ENCODE measurements at regions not wholly inside any gene's neighbourhood (a gene's known extent, or its start where the extent isn't known, plus 50 kb on each side); places are given as distances from the start of the nearest gene placed in this dataset.

DNA sequence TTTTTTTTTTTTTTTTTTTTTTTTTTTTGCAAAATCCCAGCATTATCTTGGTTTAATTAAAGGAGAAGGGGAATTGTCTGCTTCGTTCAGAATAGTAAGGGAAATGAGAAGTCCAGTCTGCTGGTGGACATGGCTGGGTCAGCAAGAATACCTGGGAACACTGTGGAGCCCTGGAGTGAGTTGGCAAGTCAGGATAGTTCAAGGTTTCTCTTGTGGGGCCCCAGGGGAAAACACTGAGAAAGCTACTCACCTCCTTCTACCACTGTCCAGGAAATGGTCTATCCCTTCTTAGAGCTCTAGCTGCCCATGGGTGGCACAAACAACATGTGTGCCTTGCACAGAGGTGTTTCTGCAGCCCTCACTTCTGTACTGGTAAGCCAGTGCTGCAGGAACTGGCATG, 169.1 kb upstream of the SIX2 start:
- Histone ChIP-seq H2AK5ac (ENCODE audit: low read depth, low read length) (no peak overlapping the region), H2BK12ac (ENCODE audit: low read length) (no peak overlapping the region), H3K4me2 (ENCODE audit: insufficient read depth, low read length, poor library complexity, severe bottlenecking) (no peak overlapping the region), H3K4me1 (ENCODE audit: control insufficient read depth in 2 of 2, insufficient read depth in 1 of 2, low read depth in 1 of 2, low read length in 2 of 2) (no peaks in the 10 kb centered on the region), H3K27ac (replicated peaks; ENCODE audit: low read length) (no peak overlapping the region), H4K91ac (ENCODE audit: low read depth, low read length, poor library complexity) (no peak overlapping the region), H3K4me3 (ENCODE audit: low read length in 2 of 2) (no peak overlapping the region), H2BK15ac (ENCODE audit: low read length) (no peak overlapping the region), H2BK120ac (ENCODE audit: low read depth, low read length) (no peak overlapping the region), H3K23ac (ENCODE audit: low read depth, low read length, poor library complexity) (no peak overlapping the region), H2AFZ (ENCODE audit: low read length) (no peak overlapping the region), H3K27me3 (ENCODE audit: control insufficient read depth in 3 of 3, insufficient read depth in 3 of 3, low read depth in 1 of 3, low read length in 3 of 3) (peaks cover 0 to 17% (median 3%) of the 10 kb centered on the region in 3 experiments), H3K9ac (ENCODE audit: low read depth, low read length, poor library complexity) (no peak overlapping the region), H2BK5ac (ENCODE audit: low read length) (no peak overlapping the region), H3K36me3 (replicated peaks in 1 of 2; ENCODE audit: control insufficient read depth in 2 of 2, insufficient read depth in 2 of 2, low read length in 2 of 2) (no peaks in the 10 kb centered on the region), H3K4ac (ENCODE audit: low read length) (no peak overlapping the region), H3K18ac (ENCODE audit: low read length) (no peak overlapping the region), H3K9me3 (replicated peaks in 1 of 2; ENCODE audit: control insufficient read depth in 2 of 2, insufficient read depth in 1 of 2, low read depth in 1 of 2, low read length in 2 of 2) (no peaks in the 10 kb centered on the region), H4K8ac (ENCODE audit: low read depth, low read length) (no peak overlapping the region), H3K79me1 (ENCODE audit: low read depth, low read length) (no peaks in the 10 kb centered on the region), H3K14ac (ENCODE audit: low read length) (no peak overlapping the region)
- DNase-seq (ENCODE audit: low spot score) = no peak
- WGBS, 2 donors (ENCODE audit: extremely low coverage in 2 of 2, insufficient read length in 2 of 2, insufficient replicate concordance in 1 of 2) = no CpG with 5 or more reads among the region's 1 CpG

- H2BK12ac ChIP-seq (ENCODE audit: low read length) = no peak overlapping the region
- H2AFZ ChIP-seq (ENCODE audit: low read length) = no peak overlapping the region
- no CpG with 5 or more reads among the region's 9 CpGs for WGBS, 2 donors (ENCODE audit: extremely low coverage in 2 of 2, insufficient read length in 2 of 2, insufficient replicate concordance in 1 of 2)
- H3K9ac ChIP-seq (ENCODE audit: low read depth, low read length, poor library complexity) = no peak overlapping the region
- H2BK120ac ChIP-seq (ENCODE audit: low read depth, low read length) = no peak overlapping the region
- H3K4ac ChIP-seq (ENCODE audit: low read length) = no peak overlapping the region
- H3K14ac ChIP-seq (ENCODE audit: low read length) = no peak overlapping the region
- H3K9me3 ChIP-seq (replicated peaks in 1 of 2; ENCODE audit: control insufficient read depth in 2 of 2, insufficient read depth in 1 of 2, low read depth in 1 of 2, low read length in 2 of 2) = no peaks in the 10 kb centered on the region
- H3K79me1 ChIP-seq (ENCODE audit: low read depth, low read length) = no peaks in the 10 kb centered on the region
- H2AK5ac ChIP-seq (ENCODE audit: low read depth, low read length) = no peak overlapping the region
- no peak for DNase-seq (ENCODE audit: low spot score)
- H3K36me3 ChIP-seq (replicated peaks in 1 of 2; ENCODE audit: control insufficient read depth in 2 of 2, insufficient read depth in 2 of 2, low read length in 2 of 2) = no peaks in the 10 kb centered on the region
- H3K18ac ChIP-seq (ENCODE audit: low read length) = no peak overlapping the region
- no peak overlapping the region for H3K23ac ChIP-seq (ENCODE audit: low read depth, low read length, poor library complexity)
- H4K91ac ChIP-seq (ENCODE audit: low read depth, low read length, poor library complexity) = no peak overlapping the region
- no peak overlapping the region for H2BK15ac ChIP-seq (ENCODE audit: low read length)
- peaks cover 0 to 22% (median 3%) of the 10 kb centered on the region in 3 experiments for H3K27me3 ChIP-seq (ENCODE audit: control insufficient read depth in 3 of 3, insufficient read depth in 3 of 3, low read depth in 1 of 3, low read length in 3 of 3)
- H3K27ac ChIP-seq (replicated peaks; ENCODE audit: low read length) = no peak overlapping the region
- H2BK5ac ChIP-seq (ENCODE audit: low read length) = no peak overlapping the region
- no peak overlapping the region for H3K4me3 ChIP-seq (ENCODE audit: low read length in 2 of 2)
- H4K8ac ChIP-seq (ENCODE audit: low read depth, low read length) = no peak overlapping the region
- H3K4me2 ChIP-seq (ENCODE audit: insufficient read depth, low read length, poor library complexity, severe bottlenecking) = no peak overlapping the region
- H3K4me1 ChIP-seq (ENCODE audit: control insufficient read depth in 2 of 2, insufficient read depth in 1 of 2, low read depth in 1 of 2, low read length in 2 of 2) = no peaks in the 10 kb centered on the region
These were observed 168.6 kb upstream of the SIX2 start for GRCh38 chr2:45177870-45178269.

DNA sequence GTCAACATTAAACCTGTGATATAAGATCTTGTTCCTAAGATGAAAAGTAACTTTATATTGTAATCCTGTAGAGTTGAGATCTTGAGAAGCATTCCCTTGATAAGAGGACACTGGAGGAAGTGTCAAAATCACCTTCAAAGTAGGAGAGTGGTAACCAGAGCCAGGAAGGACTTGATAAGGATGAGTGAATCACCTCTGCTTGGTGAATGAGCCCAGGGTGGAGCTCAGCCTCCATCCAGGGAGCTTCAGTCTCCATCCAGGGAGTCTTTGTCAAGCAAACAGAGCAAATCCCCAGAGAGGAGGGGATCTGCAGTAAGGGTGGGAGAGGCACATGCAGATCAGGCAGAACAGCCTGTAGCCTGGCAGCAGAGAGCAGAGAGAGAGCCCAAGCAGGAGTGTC, 167.1 kb upstream of the SIX2 start:
- H2BK5ac ChIP-seq (ENCODE audit: low read length) = no peak overlapping the region
- H3K4ac ChIP-seq (ENCODE audit: low read length) = no peak overlapping the region
- H3K4me1 ChIP-seq (ENCODE audit: control insufficient read depth in 2 of 2, insufficient read depth in 1 of 2, low read depth in 1 of 2, low read length in 2 of 2) = no peaks in the 10 kb centered on the region
- no peak overlapping the region for H2BK12ac ChIP-seq (ENCODE audit: low read length)
- no peak overlapping the region for H3K4me3 ChIP-seq (ENCODE audit: low read length in 2 of 2)
- H3K79me1 ChIP-seq (ENCODE audit: low read depth, low read length) = no peaks in the 10 kb centered on the region
- no peak overlapping the region for H3K27ac ChIP-seq (replicated peaks; ENCODE audit: low read length)
- no peaks in the 10 kb centered on the region for H3K9me3 ChIP-seq (replicated peaks in 1 of 2; ENCODE audit: control insufficient read depth in 2 of 2, insufficient read depth in 1 of 2, low read depth in 1 of 2, low read length in 2 of 2)
- no peak overlapping the region for H2AK5ac ChIP-seq (ENCODE audit: low read depth, low read length)
- no peak overlapping the region for H3K23ac ChIP-seq (ENCODE audit: low read depth, low read length, poor library complexity)
- no peak overlapping the region for H3K4me2 ChIP-seq (ENCODE audit: insufficient read depth, low read length, poor library complexity, severe bottlenecking)
- H4K91ac ChIP-seq (ENCODE audit: low read depth, low read length, poor library complexity) = no peak overlapping the region
- H2AFZ ChIP-seq (ENCODE audit: low read length) = no peak overlapping the region
- H3K18ac ChIP-seq (ENCODE audit: low read length) = no peak overlapping the region
- H3K27me3 ChIP-seq (ENCODE audit: control insufficient read depth in 3 of 3, insufficient read depth in 3 of 3, low read depth in 1 of 3, low read length in 3 of 3) = peaks cover 0 to 37% (median 11%) of the 10 kb centered on the region in 3 experiments
- no peak overlapping the region for H3K9ac ChIP-seq (ENCODE audit: low read depth, low read length, poor library complexity)
- no peak for DNase-seq (ENCODE audit: low spot score)
- no peak overlapping the region for H2BK15ac ChIP-seq (ENCODE audit: low read length)
- no peaks in the 10 kb centered on the region for H3K36me3 ChIP-seq (replicated peaks in 1 of 2; ENCODE audit: control insufficient read depth in 2 of 2, insufficient read depth in 2 of 2, low read length in 2 of 2)
- H2BK120ac ChIP-seq (ENCODE audit: low read depth, low read length) = no peak overlapping the region
- no peak overlapping the region for H4K8ac ChIP-seq (ENCODE audit: low read depth, low read length)
- no peak overlapping the region for H3K14ac ChIP-seq (ENCODE audit: low read length)

GRCh38 chr2:45173513-45173912, 164.3 kb upstream of the SIX2 start:
- no peak for DNase-seq (ENCODE audit: low spot score)
- H3K79me1 ChIP-seq (ENCODE audit: low read depth, low read length) = no peaks in the 10 kb centered on the region
- no CpG with 5 or more reads among the region's 2 CpGs for WGBS, 2 donors (ENCODE audit: extremely low coverage in 2 of 2, insufficient read length in 2 of 2, insufficient replicate concordance in 1 of 2)
- no peaks in the 10 kb centered on the region for H3K36me3 ChIP-seq (replicated peaks in 1 of 2; ENCODE audit: control insufficient read depth in 2 of 2, insufficient read depth in 2 of 2, low read length in 2 of 2)
- H3K27me3 ChIP-seq (ENCODE audit: control insufficient read depth in 3 of 3, insufficient read depth in 3 of 3, low read depth in 1 of 3, low read length in 3 of 3) = peaks cover 21 to 66% (median 40%) of the 10 kb centered on the region in 3 experiments
- H3K4me2 ChIP-seq (ENCODE audit: insufficient read depth, low read length, poor library complexity, severe bottlenecking) = no peak overlapping the region
- no peak overlapping the region for H3K14ac ChIP-seq (ENCODE audit: low read length)
- H2AFZ ChIP-seq (ENCODE audit: low read length) = no peak overlapping the region
- H2BK15ac ChIP-seq (ENCODE audit: low read length) = no peak overlapping the region
- no peak overlapping the region for H4K8ac ChIP-seq (ENCODE audit: low read depth, low read length)
- H2BK12ac ChIP-seq (ENCODE audit: low read length) = no peak overlapping the region
- no peak overlapping the region for H3K27ac ChIP-seq (replicated peaks; ENCODE audit: low read length)
- no peak overlapping the region for H2AK5ac ChIP-seq (ENCODE audit: low read depth, low read length)
- no peak overlapping the region for H3K4ac ChIP-seq (ENCODE audit: low read length)
- no peak overlapping the region for H3K9ac ChIP-seq (ENCODE audit: low read depth, low read length, poor library complexity)
- no peak overlapping the region for H3K18ac ChIP-seq (ENCODE audit: low read length)
- H2BK5ac ChIP-seq (ENCODE audit: low read length) = no peak overlapping the region
- no peak overlapping the region for H2BK120ac ChIP-seq (ENCODE audit: low read depth, low read length)
- H3K4me3 ChIP-seq (ENCODE audit: low read length in 2 of 2) = no peak overlapping the region
- H3K4me1 ChIP-seq (ENCODE audit: control insufficient read depth in 2 of 2, insufficient read depth in 1 of 2, low read depth in 1 of 2, low read length in 2 of 2) = peaks cover 0 to 3% of the 10 kb centered on the region in 2 donors
- no peak overlapping the region for H3K23ac ChIP-seq (ENCODE audit: low read depth, low read length, poor library complexity)
- no peak overlapping the region for H4K91ac ChIP-seq (ENCODE audit: low read depth, low read length, poor library complexity)
- H3K9me3 ChIP-seq (replicated peaks in 1 of 2; ENCODE audit: control insufficient read depth in 2 of 2, insufficient read depth in 1 of 2, low read depth in 1 of 2, low read length in 2 of 2) = no peaks in the 10 kb centered on the region
